Peyer's patch (tissue), 4 donors: ENCODE measurements at regions not wholly inside any gene's neighbourhood (a gene's known extent, or its start where the extent isn't known, plus 50 kb on each side); places are given as distances from the start of the nearest gene placed in this dataset.

ENCODE experiments used
- DNase-seq, 3 donors: peaks; one replicate each; pipeline ENCODE4 v3.0.0-alpha.2; 2017 to 2019
- H3K27ac ChIP-seq, 4 donors: fragments of 200-600 bp; sonication (generic); one replicate each; pipeline ENCODE4 v1.5.1; 2016 to 2019
- H3K27me3 ChIP-seq, 2 donors: fragments of 200-600 bp; sonication (generic); one replicate each; pipeline ENCODE4 v1.5.1; 2019
- H3K36me3 ChIP-seq, 3 donors: fragments of 200-600 bp; sonication (generic); one replicate each; pipeline ENCODE4 v1.5.1; 2016 to 2019
- H3K4me1 ChIP-seq, 4 donors: fragments of 200-600 bp; sonication (generic); one replicate each; pipeline ENCODE4 v1.5.1; 2016 to 2019
- H3K4me3 ChIP-seq, 4 donors: fragments of 200-600 bp; sonication (generic); 1 replicate in 3 of 4; 2 replicates in 1 of 4; pipeline ENCODE4 v1.5.1; 2016 to 2019; ENCODE audit warnings: mild to moderate bottlenecking in 1 of 4
- H3K9me3 ChIP-seq, 4 donors: fragments of 200-600 bp; sonication (generic); one replicate each; pipeline ENCODE4 v1.5.1; 2016 to 2019; ENCODE audit warnings: mild to moderate bottlenecking in 1 of 4
- POLR2A ChIP-seq, 2 donors: fragments of 450-650 bp; IDR thresholded peaks; one replicate each; pipeline ENCODE4 v1.5.1; 2017; ENCODE audit warnings: antibody characterized with exemption in 2 of 2, mild to moderate bottlenecking in 2 of 2, moderate library complexity in 2 of 2
- TF ChIP-seq, protein P1 (sequence below), 6 experiments: fragments of 450-650 bp in 4 of 6; fragments of 200-600 bp in 2 of 6; sonication (generic) in 1 of 6; IDR thresholded peaks; one replicate each; pipeline ENCODE4 v1.5.1; 2017 to 2019; ENCODE audit warnings: antibody characterized with exemption in 6 of 6, mild to moderate bottlenecking in 3 of 6, moderate library complexity in 1 of 6

DNA sequence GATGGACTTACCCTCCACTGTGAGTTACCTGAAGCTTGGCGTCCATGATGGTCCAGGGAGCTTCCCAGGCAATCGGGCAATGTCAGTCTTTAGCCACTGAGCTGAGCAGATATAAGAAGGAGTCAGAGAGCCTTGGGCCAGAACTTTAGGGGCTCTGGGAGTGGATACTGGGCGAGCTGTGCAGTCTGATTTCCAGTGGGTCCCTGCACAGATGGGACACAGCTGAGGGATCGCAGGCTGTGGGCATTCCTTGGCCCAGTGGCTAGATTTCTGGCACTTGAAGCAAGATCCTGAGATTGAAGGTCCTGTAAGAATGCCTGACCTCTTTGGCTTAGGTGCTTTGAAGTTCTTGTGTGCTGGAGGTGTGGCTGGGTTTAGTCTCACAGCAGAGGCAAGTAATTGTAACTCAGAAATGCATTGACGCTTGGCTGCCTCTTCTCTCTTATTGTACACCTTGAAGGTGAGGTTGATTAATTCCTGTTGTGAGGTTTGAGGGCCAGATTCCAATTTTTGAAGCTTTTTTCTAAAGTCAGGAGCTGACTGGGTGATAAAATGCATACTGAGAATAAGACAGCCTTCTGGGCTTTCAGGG lies 2283.8 kb downstream of the TP53TG3F start:
- H3K36me3 ChIP-seq, result no peaks in the 10 kb centered on the region
- no peak overlapping the region for H3K4me3 ChIP-seq
- no peaks in the 10 kb centered on the region for H3K4me1 ChIP-seq
- no peak for TF ChIP-seq POLR2A (IDR thresholded peaks at IDR 0.05)
- TF ChIP-seq, protein P1, sequence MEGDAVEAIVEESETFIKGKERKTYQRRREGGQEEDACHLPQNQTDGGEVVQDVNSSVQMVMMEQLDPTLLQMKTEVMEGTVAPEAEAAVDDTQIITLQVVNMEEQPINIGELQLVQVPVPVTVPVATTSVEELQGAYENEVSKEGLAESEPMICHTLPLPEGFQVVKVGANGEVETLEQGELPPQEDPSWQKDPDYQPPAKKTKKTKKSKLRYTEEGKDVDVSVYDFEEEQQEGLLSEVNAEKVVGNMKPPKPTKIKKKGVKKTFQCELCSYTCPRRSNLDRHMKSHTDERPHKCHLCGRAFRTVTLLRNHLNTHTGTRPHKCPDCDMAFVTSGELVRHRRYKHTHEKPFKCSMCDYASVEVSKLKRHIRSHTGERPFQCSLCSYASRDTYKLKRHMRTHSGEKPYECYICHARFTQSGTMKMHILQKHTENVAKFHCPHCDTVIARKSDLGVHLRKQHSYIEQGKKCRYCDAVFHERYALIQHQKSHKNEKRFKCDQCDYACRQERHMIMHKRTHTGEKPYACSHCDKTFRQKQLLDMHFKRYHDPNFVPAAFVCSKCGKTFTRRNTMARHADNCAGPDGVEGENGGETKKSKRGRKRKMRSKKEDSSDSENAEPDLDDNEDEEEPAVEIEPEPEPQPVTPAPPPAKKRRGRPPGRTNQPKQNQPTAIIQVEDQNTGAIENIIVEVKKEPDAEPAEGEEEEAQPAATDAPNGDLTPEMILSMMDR (IDR thresholded peaks at IDR 0.05), result no peak
- DNase-seq, result no peak
- no peaks in the 10 kb centered on the region for H3K27me3 ChIP-seq
- no peak overlapping the region for H3K27ac ChIP-seq
- peaks cover 0 to 22% (median 3%) of the 10 kb centered on the region in 4 donors for H3K9me3 ChIP-seq

DNA sequence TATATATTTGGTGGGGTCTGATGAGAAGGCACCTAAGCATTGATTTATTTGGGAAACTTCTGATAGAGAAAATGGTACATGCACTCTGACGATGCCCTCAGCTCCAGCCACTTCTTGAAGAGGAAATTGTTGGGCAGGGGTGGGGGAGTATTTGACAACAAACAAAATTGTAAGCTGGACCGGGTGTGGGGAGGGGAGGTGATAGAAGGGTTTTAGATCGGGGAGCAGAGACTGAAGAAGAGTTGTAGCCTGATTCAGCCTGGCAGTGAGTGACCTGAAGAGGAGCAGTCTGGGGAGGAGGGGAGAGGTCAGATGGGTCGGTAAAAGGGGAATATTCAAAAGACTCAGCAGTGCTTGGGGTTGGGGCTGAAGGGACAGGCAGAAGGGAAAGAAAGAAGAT lies 2284.7 kb downstream of the TP53TG3F start:
- Histone ChIP-seq H3K27ac (no peak overlapping the region), H3K9me3 (peaks cover 0 to 23% (median 3%) of the 10 kb centered on the region in 4 donors), H3K4me1 (no peaks in the 10 kb centered on the region), H3K36me3 (no peaks in the 10 kb centered on the region), H3K4me3 (no peak overlapping the region), H3K27me3 (no peaks in the 10 kb centered on the region)
- TF ChIP-seq, protein P1 (IDR thresholded peaks at IDR 0.05), result no peak
- no peak for TF ChIP-seq POLR2A (IDR thresholded peaks at IDR 0.05)
- no peak for DNase-seq

DNA sequence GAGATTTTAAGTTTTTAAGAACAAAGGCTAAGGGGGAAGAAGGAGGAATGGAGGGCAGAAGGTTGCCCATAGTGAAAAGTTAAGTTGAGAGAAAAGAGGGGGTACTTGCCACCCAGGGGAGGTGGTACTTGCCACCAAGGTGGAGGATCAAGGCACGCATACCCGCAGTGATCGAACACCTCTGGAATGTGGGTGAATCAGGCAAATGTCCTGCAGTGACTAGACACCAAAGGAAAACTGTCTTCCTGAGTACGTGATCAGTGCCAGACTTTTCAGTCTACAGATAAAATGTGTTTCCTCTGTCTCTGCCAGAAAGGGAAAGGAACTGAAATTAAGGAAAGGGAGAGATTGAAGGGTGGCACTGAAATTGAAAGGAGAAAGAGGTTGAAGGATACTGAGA lies 2285.3 kb downstream of the TP53TG3F start:
- H3K27ac ChIP-seq, result no peak overlapping the region
- peaks cover 0 to 23% (median 5%) of the 10 kb centered on the region in 4 donors for H3K9me3 ChIP-seq
- H3K4me3 ChIP-seq, result no peak overlapping the region
- no peaks in the 10 kb centered on the region for H3K4me1 ChIP-seq
- H3K27me3 ChIP-seq, result no peaks in the 10 kb centered on the region
- no peak for TF ChIP-seq POLR2A (IDR thresholded peaks at IDR 0.05)
- TF ChIP-seq, protein P1 (IDR thresholded peaks at IDR 0.05), result no peak
- no peaks in the 10 kb centered on the region for H3K36me3 ChIP-seq
- no peak for DNase-seq

DNA sequence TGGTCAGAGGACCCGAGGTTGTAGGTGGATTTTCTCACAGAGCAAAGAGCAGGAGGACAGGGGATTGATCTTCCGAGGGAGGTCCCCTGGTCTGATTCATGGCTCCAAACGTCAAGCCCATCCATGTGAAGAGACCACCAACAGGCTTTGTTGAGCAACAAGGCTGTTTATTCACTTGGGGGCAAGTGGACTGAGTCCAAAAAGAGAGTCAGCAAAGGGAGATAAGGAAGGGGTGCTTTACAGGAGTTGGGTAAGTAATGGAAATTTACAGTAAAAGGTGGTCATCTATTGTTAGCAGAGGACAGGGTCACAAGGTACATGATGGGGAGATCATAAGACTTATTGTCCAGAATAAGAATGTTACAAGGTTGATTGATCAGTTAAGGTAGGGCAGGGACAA lies 2285.8 kb downstream of the TP53TG3F start:
- Histone ChIP-seq H3K4me1 (no peaks in the 10 kb centered on the region), H3K9me3 (peaks cover 0 to 23% (median 6%) of the 10 kb centered on the region in 4 donors), H3K36me3 (no peaks in the 10 kb centered on the region), H3K27ac (no peak overlapping the region), H3K27me3 (no peaks in the 10 kb centered on the region), H3K4me3 (no peak overlapping the region)
- DNase-seq, result no peak
- no peak for TF ChIP-seq POLR2A (IDR thresholded peaks at IDR 0.05)
- TF ChIP-seq, protein P1 (IDR thresholded peaks at IDR 0.05), result no peak

DNA sequence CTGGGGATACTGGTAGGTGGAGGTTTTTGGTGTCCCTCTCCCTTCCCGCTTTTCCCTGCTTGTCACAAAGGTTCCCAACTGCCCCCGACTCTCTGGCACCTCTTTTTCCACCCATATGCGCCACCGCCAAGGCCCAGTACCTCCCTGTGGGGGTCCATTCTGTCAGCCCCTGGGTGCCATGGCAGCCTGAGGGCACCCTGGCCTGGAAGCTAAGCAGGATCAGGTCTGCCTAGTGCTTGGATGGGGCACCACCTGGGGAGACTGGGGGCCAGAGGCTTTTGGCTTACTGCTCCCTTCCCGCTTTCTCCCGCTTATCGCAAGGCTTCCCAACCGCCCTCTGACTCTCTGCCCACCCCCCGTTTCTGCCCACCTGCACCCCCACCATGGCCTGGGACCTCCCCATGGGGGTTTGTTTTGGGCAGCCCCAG lies 2286.4 kb downstream of the TP53TG3F start:
- DNase-seq, result no peak
- Histone ChIP-seq H3K9me3 (peaks cover 0 to 23% (median 6%) of the 10 kb centered on the region in 4 donors), H3K4me1 (no peaks in the 10 kb centered on the region), H3K27ac (no peak overlapping the region), H3K36me3 (no peaks in the 10 kb centered on the region), H3K27me3 (no peaks in the 10 kb centered on the region), H3K4me3 (no peak overlapping the region)
- no peak for TF ChIP-seq POLR2A (IDR thresholded peaks at IDR 0.05)
- TF ChIP-seq, protein P1 (IDR thresholded peaks at IDR 0.05), result no peak
